22Rv1 (cell line): ENCODE measurements at regions not wholly inside any gene's neighbourhood (a gene's known extent, or its start where the extent isn't known, plus 50 kb on each side); places are given as distances from the start of the nearest gene placed in this dataset.

ENCODE experiments used
- CTCF ChIP-seq: fragments of 450-650 bp; IDR thresholded peaks from 2 replicates; pipeline ENCODE4 v1.5.1; 2017; ENCODE audit warnings: mild to moderate bottlenecking
- ZFX ChIP-seq: fragments of 450-650 bp; IDR thresholded peaks from 2 replicates; pipeline ENCODE4 v1.6.1; 2017; ENCODE audit warnings: antibody characterized with exemption, borderline replicate concordance

GRCh38 chr2:122029456-122029855, 274.0 kb downstream of the TSN start:
- TF ChIP-seq CTCF (no peak), ZFX (no peak)
